ENCODE measurements at regions not wholly inside any gene's neighbourhood (a gene's known extent, or its start where the extent isn't known, plus 50 kb on each side); places are given as distances from the start of the nearest gene placed in this dataset.
"Not testable (repeated sequence)": the region's sequence is repeated elsewhere in the genome, so short reads cannot be mapped to it uniquely, and the experiment has no call there.

- no peak for TF ChIP-seq REST (IDR thresholded peaks at IDR 0.05; ENCODE audit: low read depth, low read length)
- no peak for TF ChIP-seq IRF3 (IDR thresholded peaks at IDR 0.05; ENCODE audit: low read depth, low read length)
- no peak for TF ChIP-seq CHD2 (IDR thresholded peaks at IDR 0.05; ENCODE audit: low read length, partially characterized antibody)
- no peak for TF ChIP-seq SMC3 (IDR thresholded peaks at IDR 0.05; ENCODE audit: low read depth, low read length)
- no peak for TF ChIP-seq EZH2phosphoT487 (IDR thresholded peaks at IDR 0.05; ENCODE audit: borderline replicate concordance, low read depth)
Measured at GRCh38 chr5:122615832-122616231, 159.0 kb upstream of the SNX2 start (continued).

GRCh38 chr5:122618046-122618445 is 156.8 kb upstream of the SNX2 start:
- POLR2A ChIA-PET; H3K4me3 ChIP-seq (ENCODE audit: low read depth in 2 of 2, low read length in 1 of 2); H3K9ac ChIP-seq; H3K4me1 ChIP-seq (ENCODE audit: control insufficient read depth in 1 of 2, insufficient read depth in 2 of 2, low read depth in 1 of 2, low read length in 1 of 2); H3K4me2 ChIP-seq; H3K79me2 ChIP-seq (ENCODE audit: insufficient read depth); CTCF ChIA-PET; DNase-seq; H3K27ac ChIP-seq (ENCODE audit: low read depth in 2 of 2, low read length in 1 of 2); H3K9me3 ChIP-seq; H3K9me2 ChIP-seq; H3F3A ChIP-seq (replicated peaks; ENCODE audit: insufficient read depth); H3K36me3 ChIP-seq (replicated peaks in 1 of 2; ENCODE audit: control insufficient read depth in 1 of 2, insufficient read depth in 2 of 2, low read length in 1 of 2); H3K27me3 ChIP-seq (ENCODE audit: insufficient read depth); H2AFZ ChIP-seq (ENCODE audit: low read depth); H4K20me1 ChIP-seq (ENCODE audit: insufficient read depth): not testable (repeated sequence)
- WGBS (ENCODE audit: low lambda C conversion rate): 72% methylated on average over 5 of the region's 5 CpGs

GRCh38 chr5:122620768-122621167 is 154.1 kb upstream of the SNX2 start:
- H3K27ac ChIP-seq (ENCODE audit: low read depth in 2 of 2, low read length in 1 of 2); H4K20me1 ChIP-seq (ENCODE audit: insufficient read depth); POLR2A ChIA-PET; H3F3A ChIP-seq (replicated peaks; ENCODE audit: insufficient read depth); H3K27me3 ChIP-seq (ENCODE audit: insufficient read depth); H3K79me2 ChIP-seq (ENCODE audit: insufficient read depth); H3K9me2 ChIP-seq; H3K4me1 ChIP-seq (ENCODE audit: control insufficient read depth in 1 of 2, insufficient read depth in 2 of 2, low read depth in 1 of 2, low read length in 1 of 2); H3K36me3 ChIP-seq (replicated peaks in 1 of 2; ENCODE audit: control insufficient read depth in 1 of 2, insufficient read depth in 2 of 2, low read length in 1 of 2); H3K9ac ChIP-seq; DNase-seq; H3K4me3 ChIP-seq (ENCODE audit: low read depth in 2 of 2, low read length in 1 of 2); H3K4me2 ChIP-seq; CTCF ChIA-PET; H3K9me3 ChIP-seq; H2AFZ ChIP-seq (ENCODE audit: low read depth): not testable (repeated sequence)
- 88% methylated on average over 4 of the region's 4 CpGs for WGBS (ENCODE audit: low lambda C conversion rate)

- H3K9me2 ChIP-seq; H2AFZ ChIP-seq (ENCODE audit: low read depth); H3K79me2 ChIP-seq (ENCODE audit: insufficient read depth); DNase-seq; H3K4me3 ChIP-seq (ENCODE audit: low read depth in 2 of 2, low read length in 1 of 2); H3K27me3 ChIP-seq (ENCODE audit: insufficient read depth); H3K36me3 ChIP-seq (replicated peaks in 1 of 2; ENCODE audit: control insufficient read depth in 1 of 2, insufficient read depth in 2 of 2, low read length in 1 of 2); H3K9ac ChIP-seq; H3F3A ChIP-seq (replicated peaks; ENCODE audit: insufficient read depth); H4K20me1 ChIP-seq (ENCODE audit: insufficient read depth); POLR2A ChIA-PET; H3K4me1 ChIP-seq (ENCODE audit: control insufficient read depth in 1 of 2, insufficient read depth in 2 of 2, low read depth in 1 of 2, low read length in 1 of 2); H3K27ac ChIP-seq (ENCODE audit: low read depth in 2 of 2, low read length in 1 of 2); H3K9me3 ChIP-seq; CTCF ChIA-PET; H3K4me2 ChIP-seq: not testable (repeated sequence)
- 80% methylated on average over 4 of the region's 4 CpGs for WGBS (ENCODE audit: low lambda C conversion rate)
Measured at GRCh38 chr5:122628714-122629113, 146.2 kb upstream of the SNX2 start.
